Activated naive CD4-positive, alpha-beta T cell treated with anti-CD3 and anti-CD28 coated beads, Interleukin-2, amount 50 U/mL, for 16 hours (primary cell): ENCODE measurements at regions not wholly inside any gene's neighbourhood (a gene's known extent, or its start where the extent isn't known, plus 50 kb on each side); places are given as distances from the start of the nearest gene placed in this dataset.

Source experiments
- DNase-seq: peaks from one replicate; pipeline ENCODE4 v3.0.0-alpha.2; 2020

DNA sequence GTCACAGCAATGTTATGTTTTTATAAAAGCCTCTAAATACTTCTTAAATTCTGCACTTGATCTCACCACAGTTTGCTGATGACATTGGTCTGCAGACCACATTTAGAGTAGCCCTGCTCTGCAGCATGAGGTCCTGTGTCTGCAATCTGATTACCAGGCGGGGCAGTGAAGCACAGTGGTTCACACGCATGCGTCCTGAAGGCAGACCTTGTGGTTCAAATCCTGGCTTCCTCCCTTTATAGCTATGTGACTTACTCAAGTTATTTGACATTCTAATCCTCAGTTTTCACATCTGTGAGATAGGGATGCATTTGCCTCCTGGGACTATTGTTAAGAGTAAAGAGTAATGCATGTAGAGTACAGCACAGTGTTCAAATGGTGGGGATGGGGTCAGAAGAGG is 50.3 kb downstream of the BMAL2 start:
- DNase-seq = no peak

- DNase-seq = peak; percentile 56
These were observed 51.0 kb downstream of the BMAL2 start for GRCh38 chr12:27383429-27384260.

GRCh38 chr12:27384261-27384590 is 51.6 kb downstream of the BMAL2 start:
- DNase-seq = no peak

- no peak for DNase-seq
These were observed 53.3 kb downstream of the BMAL2 start for GRCh38 chr12:27385766-27386564.

- no peak for DNase-seq
These were observed 54.8 kb downstream of the BMAL2 start for GRCh38 chr12:27387473-27387872.

DNA sequence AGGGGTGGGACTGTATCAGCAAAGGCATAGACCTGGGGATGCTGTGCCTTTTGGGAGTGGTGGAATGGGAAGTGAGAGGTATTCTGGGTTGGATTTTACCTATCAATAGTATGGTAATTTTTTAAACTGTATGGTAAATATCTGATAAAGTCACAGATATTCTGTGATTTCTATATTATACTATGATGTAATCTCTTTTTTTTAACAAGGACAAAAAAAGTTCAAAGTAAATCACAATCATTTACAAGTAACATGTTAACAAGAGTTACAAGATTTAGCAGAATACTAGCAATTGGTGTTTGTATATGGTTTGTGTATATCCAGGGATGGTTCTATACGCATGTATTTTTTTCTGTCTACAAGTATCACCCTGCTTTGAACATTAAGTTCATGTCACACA is 56.0 kb downstream of the BMAL2 start:
- DNase-seq = no peak

DNA sequence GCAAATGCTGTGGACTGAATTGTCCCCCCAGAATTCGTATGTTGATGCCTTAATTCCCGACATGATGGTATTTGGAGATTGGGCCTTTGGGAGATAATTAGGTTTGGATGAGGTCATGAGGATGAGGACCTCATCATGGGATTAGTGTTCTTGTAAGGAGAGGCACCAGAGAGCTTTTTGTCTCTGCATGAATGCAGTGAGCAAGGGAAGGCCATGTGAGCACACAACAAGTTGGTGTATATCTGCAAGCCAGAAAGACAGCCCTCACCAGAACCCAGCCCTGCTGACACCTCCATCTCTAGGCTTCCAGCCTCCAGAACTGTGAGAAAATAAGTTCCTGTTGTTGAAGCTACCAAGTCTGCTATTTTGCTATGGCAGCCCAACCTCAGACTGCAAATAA is 51.9 kb upstream of the SMCO2 start:
- DNase-seq = no peak

DNA sequence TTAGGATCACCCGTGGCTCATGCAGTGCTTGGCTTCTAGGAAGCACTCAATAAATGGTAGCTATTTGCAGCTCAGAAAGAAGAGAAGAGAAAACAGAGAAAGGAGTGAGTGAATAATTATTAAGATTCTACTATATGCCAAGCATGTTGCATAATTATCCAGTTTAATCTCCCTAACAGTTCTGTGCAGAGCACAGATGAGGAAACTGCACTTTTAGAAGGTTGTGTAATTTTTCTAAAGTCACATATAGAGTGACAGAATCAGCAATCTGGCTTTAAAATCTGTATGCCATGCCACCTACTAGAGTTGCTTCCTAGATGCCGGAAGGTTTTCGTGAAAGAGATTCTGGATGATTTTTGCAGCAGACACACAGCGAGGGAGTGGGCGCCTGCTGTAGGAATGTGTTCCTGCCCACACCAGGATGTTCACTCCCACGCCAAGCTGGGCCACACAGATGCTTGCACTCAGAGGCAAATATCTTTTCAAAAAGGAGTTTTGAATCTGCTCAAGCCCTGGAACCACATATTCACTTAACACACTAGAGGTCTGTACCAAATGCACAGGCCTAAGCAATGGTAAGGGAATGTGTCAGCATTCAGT is 50.2 kb upstream of the SMCO2 start:
- DNase-seq = no peak
